Astrocyte (in vitro differentiated cells and primary cell): ENCODE measurements at regions not wholly inside any gene's neighbourhood (a gene's known extent, or its start where the extent isn't known, plus 50 kb on each side); places are given as distances from the start of the nearest gene placed in this dataset.

ENCODE experiments used
- EZH2 ChIP-seq: IDR thresholded peaks from 2 replicates; pipeline ENCODE4 v1.6.1; 2012; ENCODE audit warnings: mild to moderate bottlenecking, low read length, inconsistent platforms; ENCODE audit not compliant: insufficient read depth
- TF ChIP-seq, protein P1 (sequence below): IDR thresholded peaks from 2 replicates; pipeline ENCODE4 v1.5.1; 2011; ENCODE audit warnings: low read depth, mild to moderate bottlenecking, inconsistent platforms, low read length, moderate library complexity; ENCODE audit not compliant: insufficient read depth

DNA sequence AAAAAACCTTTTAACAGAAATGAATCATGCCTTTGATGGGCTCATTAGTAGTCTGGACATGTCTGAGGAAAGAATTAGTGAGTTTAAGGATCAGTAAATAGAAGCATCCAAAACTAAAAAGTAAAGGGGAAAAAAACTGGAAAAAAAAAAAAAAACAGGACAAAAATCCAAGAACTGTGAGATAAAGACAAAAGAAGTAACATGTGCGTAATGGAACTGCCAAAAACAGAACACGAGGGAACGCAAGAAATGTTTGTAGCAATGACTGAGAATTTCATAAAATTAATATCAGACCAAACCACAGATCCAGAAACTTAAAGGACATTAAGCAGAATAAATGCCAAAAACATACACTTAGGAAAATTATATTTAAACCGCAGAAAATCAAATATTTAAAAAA, 77.4 kb downstream of the MS4A13 start:
- TF ChIP-seq, protein P1, sequence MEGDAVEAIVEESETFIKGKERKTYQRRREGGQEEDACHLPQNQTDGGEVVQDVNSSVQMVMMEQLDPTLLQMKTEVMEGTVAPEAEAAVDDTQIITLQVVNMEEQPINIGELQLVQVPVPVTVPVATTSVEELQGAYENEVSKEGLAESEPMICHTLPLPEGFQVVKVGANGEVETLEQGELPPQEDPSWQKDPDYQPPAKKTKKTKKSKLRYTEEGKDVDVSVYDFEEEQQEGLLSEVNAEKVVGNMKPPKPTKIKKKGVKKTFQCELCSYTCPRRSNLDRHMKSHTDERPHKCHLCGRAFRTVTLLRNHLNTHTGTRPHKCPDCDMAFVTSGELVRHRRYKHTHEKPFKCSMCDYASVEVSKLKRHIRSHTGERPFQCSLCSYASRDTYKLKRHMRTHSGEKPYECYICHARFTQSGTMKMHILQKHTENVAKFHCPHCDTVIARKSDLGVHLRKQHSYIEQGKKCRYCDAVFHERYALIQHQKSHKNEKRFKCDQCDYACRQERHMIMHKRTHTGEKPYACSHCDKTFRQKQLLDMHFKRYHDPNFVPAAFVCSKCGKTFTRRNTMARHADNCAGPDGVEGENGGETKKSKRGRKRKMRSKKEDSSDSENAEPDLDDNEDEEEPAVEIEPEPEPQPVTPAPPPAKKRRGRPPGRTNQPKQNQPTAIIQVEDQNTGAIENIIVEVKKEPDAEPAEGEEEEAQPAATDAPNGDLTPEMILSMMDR: no peak
- TF ChIP-seq EZH2: no peak
